A549 (cell line): ENCODE measurements at regions not wholly inside any gene's neighbourhood (a gene's known extent, or its start where the extent isn't known, plus 50 kb on each side); places are given as distances from the start of the nearest gene placed in this dataset.

Source experiments
- CHD2 ChIP-seq: fragments of 150-350 bp; IDR thresholded peaks from 2 replicates; pipeline ENCODE4 v1.6.1; 2014; ENCODE audit warnings: low read length; ENCODE audit not compliant: partially characterized antibody
- CHD4 ChIP-seq: fragments of 200-600 bp; sonication (generic); IDR thresholded peaks from 2 replicates; pipeline ENCODE4 v1.6.1; 2016; ENCODE audit warnings: antibody characterized with exemption, mild to moderate bottlenecking, borderline replicate concordance
- CTCF ChIP-seq: fragments of >200 bp; sonication (Bioruptor Twin); formaldehyde crosslinking; IDR thresholded peaks from 3 replicates; pipeline ENCODE4 v1.5.1; 2016
- ELK1 ChIP-seq: fragments of 150-350 bp; IDR thresholded peaks from 2 replicates; pipeline ENCODE4 v1.6.1; 2014; ENCODE audit warnings: low read depth, mild to moderate bottlenecking, low read length
- EP300 ChIP-seq, 2 experiments: fragments of >200 bp; sonication (Bioruptor Twin); formaldehyde crosslinking; IDR thresholded peaks; 2 replicates in 1 of 2; 3 replicates in 1 of 2; pipeline ENCODE4 v1.6.1; 2016 to 2017
- GATA3 ChIP-seq: IDR thresholded peaks from 2 replicates; pipeline ENCODE4 v1.6.1; 2012; ENCODE audit warnings: borderline replicate concordance
- MAX ChIP-seq: IDR thresholded peaks from 2 replicates; pipeline ENCODE4 v1.6.1; 2012
- POLR2A ChIP-seq: IDR thresholded peaks from 2 replicates; pipeline ENCODE4 v1.6.1; 2012; ENCODE audit warnings: mild to moderate bottlenecking, low read length
- POLR2AphosphoS2 ChIP-seq: conservative IDR thresholded peaks from 2 replicates; pipeline ENCODE4 v1.6.1; 2012; ENCODE audit warnings: low read length, improper control_type of control experiment, inconsistent platforms
- SMC3 ChIP-seq: fragments of >200 bp; sonication (Bioruptor Twin); formaldehyde crosslinking; IDR thresholded peaks from 3 replicates; pipeline ENCODE4 v1.6.1; 2018; ENCODE audit warnings: inconsistent platforms

GRCh38 chr15:96086164-96086563 lies 244.3 kb upstream of the NR2F2 start:
- no peak for TF ChIP-seq CTCF
- TF ChIP-seq ELK1 = no peak
- TF ChIP-seq CHD2 = no peak
- no peak for TF ChIP-seq POLR2A
- no peak for TF ChIP-seq EP300 (IDR thresholded peaks at IDR 0.05)
- TF ChIP-seq MAX = no peak
- no peak for TF ChIP-seq POLR2AphosphoS2
- TF ChIP-seq SMC3 = no peak
- TF ChIP-seq GATA3 = no peak
- no peak for TF ChIP-seq CHD4
